ENCODE measurements at regions not wholly inside any gene's neighbourhood (a gene's known extent, or its start where the extent isn't known, plus 50 kb on each side); places are given as distances from the start of the nearest gene placed in this dataset.

DNA sequence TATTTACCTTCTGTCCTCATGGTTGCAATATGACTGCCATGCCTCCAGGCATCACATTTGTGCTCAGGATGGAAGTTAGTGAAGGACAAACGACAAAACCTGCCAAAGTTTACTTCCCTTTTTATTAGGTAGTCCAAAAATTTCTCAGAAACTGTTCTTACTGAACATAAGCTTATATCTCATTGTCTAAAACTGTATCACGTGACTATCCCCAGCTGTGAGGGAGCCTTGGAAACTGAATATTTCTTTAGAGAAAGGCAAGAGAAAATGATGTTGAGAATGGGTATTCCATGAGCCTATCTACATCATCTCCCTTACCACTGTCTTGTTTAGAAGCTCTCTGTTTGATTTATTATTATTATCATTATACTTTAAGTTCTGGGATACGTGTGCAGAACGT lies 169.1 kb upstream of the ADRA1D start:
- CTCF ChIA-PET: interaction anchor here (1.0 kb wide), 1 partner anchor 11 kb away, joined by 4 read pairs; no protein-coding TSS in a partner anchor
- Histone ChIP-seq H3K27me3 (ENCODE audit: control insufficient read depth in 2 of 2, insufficient read depth in 2 of 2, low read length in 2 of 2) (no peaks in the 10 kb centered on the region), H3K9ac (replicated peaks; ENCODE audit: extremely low read depth, insufficient read depth, low read length) (no peak overlapping the region), H2AFZ (ENCODE audit: low read depth, low read length) (no peak overlapping the region), H3K4me1 (ENCODE audit: control insufficient read depth, extremely low read depth, insufficient read depth, low read length) (no peaks in the 10 kb centered on the region), H3K27ac (ENCODE audit: insufficient read depth, low read depth, low read length) (no peak overlapping the region), H3K4me2 (ENCODE audit: insufficient read depth, low read length) (no peak overlapping the region), H3K9me3 (replicated peaks; ENCODE audit: control insufficient read depth, insufficient read depth, low read length) (no peaks in the 10 kb centered on the region), H3K4me3 (replicated peaks in 1 of 3; ENCODE audit: insufficient read depth in 1 of 3, low read depth in 1 of 3, low read length in 3 of 3) (no peak overlapping the region), H4K20me1 (replicated peaks; ENCODE audit: control insufficient read depth, extremely low read depth, insufficient read depth, low read length) (no peaks in the 10 kb centered on the region), H3K79me2 (ENCODE audit: control insufficient read depth, insufficient read depth, low read length) (no peaks in the 10 kb centered on the region), H3K36me3 (ENCODE audit: control insufficient read depth in 2 of 2, extremely low read depth in 1 of 2, insufficient read depth in 2 of 2, low read length in 2 of 2) (no peaks in the 10 kb centered on the region), H3K9me1 (replicated peaks; ENCODE audit: control insufficient read depth, extremely low read depth, insufficient read depth, low read length) (no peaks in the 10 kb centered on the region)
- no TSS peak for BruUV-seq (replicated peaks)
- no peak for DNase-seq (ENCODE audit: low read depth, low spot score)
- intact Hi-C loops (cut with micrococcal nuclease) (no loop called here), dilution Hi-C loops (cut with MboI; ENCODE audit: extremely low pct_ligation_motif_present, low sequenced_read_pairs) (no loop called here)
- FAIRE-seq: no peak
- TF ChIP-seq GATA2 (IDR thresholded peaks at IDR 0.05; ENCODE audit: insufficient read depth, insufficient read length, low read depth, low read length) (no peak), POLR2AphosphoS5 (IDR thresholded peaks at IDR 0.05; ENCODE audit: insufficient read depth, low read depth, low read length) (no peak), EZH2 (IDR thresholded peaks at IDR 0.05; ENCODE audit: borderline replicate concordance, low read depth, low read length, severe bottlenecking) (no peak), FOS (IDR thresholded peaks at IDR 0.05; ENCODE audit: borderline replicate concordance, insufficient read depth, low read length) (no peak), POLR2A (IDR thresholded peaks at IDR 0.05; ENCODE audit: low read depth, low read length) (no peak), JUN (IDR thresholded peaks at IDR 0.05; ENCODE audit: borderline replicate concordance, insufficient read depth, insufficient read length, low read depth) (no peak), MAX (IDR thresholded peaks at IDR 0.05; ENCODE audit: insufficient read depth, insufficient read length) (no peak), MYC (IDR thresholded peaks at IDR 0.05; ENCODE audit: low read depth, low read length) (no peak)
- TF ChIP-seq, protein P1, sequence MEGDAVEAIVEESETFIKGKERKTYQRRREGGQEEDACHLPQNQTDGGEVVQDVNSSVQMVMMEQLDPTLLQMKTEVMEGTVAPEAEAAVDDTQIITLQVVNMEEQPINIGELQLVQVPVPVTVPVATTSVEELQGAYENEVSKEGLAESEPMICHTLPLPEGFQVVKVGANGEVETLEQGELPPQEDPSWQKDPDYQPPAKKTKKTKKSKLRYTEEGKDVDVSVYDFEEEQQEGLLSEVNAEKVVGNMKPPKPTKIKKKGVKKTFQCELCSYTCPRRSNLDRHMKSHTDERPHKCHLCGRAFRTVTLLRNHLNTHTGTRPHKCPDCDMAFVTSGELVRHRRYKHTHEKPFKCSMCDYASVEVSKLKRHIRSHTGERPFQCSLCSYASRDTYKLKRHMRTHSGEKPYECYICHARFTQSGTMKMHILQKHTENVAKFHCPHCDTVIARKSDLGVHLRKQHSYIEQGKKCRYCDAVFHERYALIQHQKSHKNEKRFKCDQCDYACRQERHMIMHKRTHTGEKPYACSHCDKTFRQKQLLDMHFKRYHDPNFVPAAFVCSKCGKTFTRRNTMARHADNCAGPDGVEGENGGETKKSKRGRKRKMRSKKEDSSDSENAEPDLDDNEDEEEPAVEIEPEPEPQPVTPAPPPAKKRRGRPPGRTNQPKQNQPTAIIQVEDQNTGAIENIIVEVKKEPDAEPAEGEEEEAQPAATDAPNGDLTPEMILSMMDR (IDR thresholded peaks at IDR 0.05; ENCODE audit: extremely low read depth in 1 of 2, insufficient read depth in 1 of 2, low read depth in 1 of 2, low read length in 2 of 2): no peak
- POLR2A ChIA-PET: no interaction called here
